SH-SY5Y (cell line): ENCODE measurements at regions not wholly inside any gene's neighbourhood (a gene's known extent, or its start where the extent isn't known, plus 50 kb on each side); places are given as distances from the start of the nearest gene placed in this dataset.

Source experiments
- GATA2 ChIP-seq: IDR thresholded peaks from 2 replicates; pipeline ENCODE4 v1.6.1; 2011; ENCODE audit warnings: mild to moderate bottlenecking, low read depth, low read length
- GATA3 ChIP-seq: IDR thresholded peaks from 2 replicates; pipeline ENCODE4 v1.6.1; 2011; ENCODE audit warnings: low read depth, mild to moderate bottlenecking, low read length, moderate library complexity

DNA sequence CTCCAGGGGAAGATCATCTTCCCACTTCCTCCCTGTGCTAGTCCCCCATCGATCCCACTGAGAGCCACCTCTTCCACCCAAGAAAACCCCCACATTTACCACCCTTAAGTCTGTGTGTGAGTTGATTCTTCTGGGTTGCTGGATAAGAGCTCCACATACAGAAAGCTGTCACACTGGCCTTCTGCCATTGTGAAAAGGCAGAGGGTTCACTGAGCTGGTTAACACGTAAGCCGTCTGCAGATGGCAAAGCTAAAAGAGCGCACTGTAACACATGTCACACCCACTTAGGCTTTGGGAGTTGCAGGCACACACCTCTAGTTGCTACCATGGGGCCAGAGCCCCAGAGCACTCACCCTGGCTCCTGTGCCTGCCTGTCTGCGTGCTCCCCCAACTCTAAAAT lies 309.8 kb upstream of the LRRC3B start:
- TF ChIP-seq GATA3, result no peak
- no peak for TF ChIP-seq GATA2
